ENCODE measurements at regions not wholly inside any gene's neighbourhood (a gene's known extent, or its start where the extent isn't known, plus 50 kb on each side); places are given as distances from the start of the nearest gene placed in this dataset.

DNA sequence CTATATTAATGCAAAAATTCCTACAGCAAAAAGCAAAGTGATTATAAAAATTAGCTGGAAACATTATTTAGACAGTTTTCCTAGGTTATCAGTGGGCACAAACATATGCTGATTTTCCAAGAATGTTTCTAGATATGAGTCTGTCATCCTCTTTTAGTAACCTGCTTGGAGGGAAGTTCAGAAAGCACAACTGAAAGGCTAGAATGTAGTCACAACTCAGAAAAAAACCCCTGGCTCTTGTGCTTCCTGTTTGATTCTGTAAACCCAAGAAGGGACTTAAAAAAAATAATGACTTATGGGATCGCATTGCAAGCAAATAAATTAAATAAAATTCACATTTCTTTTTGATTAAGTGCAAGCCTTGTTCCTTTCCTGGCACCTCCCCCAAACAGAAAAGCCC, 708.4 kb upstream of the EPHA7 start:
- ATAC-seq (no peak), DNase-seq (ENCODE audit: low read depth, low spot score) (no peak)
- Histone ChIP-seq H3K9me3 (ENCODE audit: control insufficient read depth in 1 of 2, insufficient read depth in 1 of 2, low read depth in 1 of 2, low read length in 2 of 2) (peaks cover 0 to 3% of the 10 kb centered on the region in 2 experiments; a peak in 1 of 4 replicates), H3K9me2 (ENCODE audit: insufficient read depth) (no peaks in the 10 kb centered on the region), H3K4me2 (ENCODE audit: low read length) (no peak overlapping the region), H3K9ac (ENCODE audit: low read length) (no peak overlapping the region), H3K36me3 (ENCODE audit: control insufficient read depth in 1 of 2, insufficient read depth in 2 of 2, low read length in 2 of 2) (no peaks in the 10 kb centered on the region), H3K27ac (ENCODE audit: low read depth, low read length) (no peak overlapping the region), H3K4me3 (replicated peaks in 1 of 2; ENCODE audit: low read depth in 1 of 2, low read length in 2 of 2) (no peak overlapping the region), H3K4me1 (ENCODE audit: control insufficient read depth in 1 of 2, insufficient read depth in 2 of 2, low read length in 2 of 2) (no peaks in the 10 kb centered on the region), H2AFZ (ENCODE audit: low read depth, low read length, poor library complexity, severe bottlenecking) (no peak overlapping the region), H3K79me2 (ENCODE audit: insufficient read depth, low read length) (no peaks in the 10 kb centered on the region), H4K20me1 (ENCODE audit: insufficient read depth) (no peaks in the 10 kb centered on the region), H3K27me3 (ENCODE audit: insufficient read depth, low read length) (no peaks in the 10 kb centered on the region)
- intact Hi-C loops (cut with micrococcal nuclease) = no loop called here
- RAD21 ChIA-PET (ENCODE audit: low non-redundant PET in 1 of 2, low total read pairs in 2 of 2, uncharacterized antibody in 2 of 2, unreplicated experiment in 2 of 2) = no interaction called here
- no TSS peak for BruUV-seq (replicated peaks)
- TF ChIP-seq POLR2A (IDR thresholded peaks at IDR 0.05; ENCODE audit: borderline replicate concordance, extremely low read depth, insufficient read depth, insufficient read length) (no peak), FOSL1 (IDR thresholded peaks at IDR 0.05; ENCODE audit: low read depth) (no peak), CEBPB (IDR thresholded peaks at IDR 0.05; ENCODE audit: low read depth) (no peak), JUND (IDR thresholded peaks at IDR 0.05) (no peak), POLR2AphosphoS5 (IDR thresholded peaks at IDR 0.05; ENCODE audit: low read depth, low read length) (no peak), EGR1 (IDR thresholded peaks at IDR 0.05; ENCODE audit: low read depth) (no peak), SIN3A (IDR thresholded peaks at IDR 0.05; ENCODE audit: low read depth) (no peak), ZNF274 (IDR thresholded peaks at IDR 0.05; ENCODE audit: low read depth, low read length) (no peak), YY1 (IDR thresholded peaks at IDR 0.05; ENCODE audit: extremely low read depth, insufficient replicate concordance, low read depth, low read length) (no peak), REST (IDR thresholded peaks at IDR 0.05; ENCODE audit: low read depth) (no peak), EZH2 (IDR thresholded peaks at IDR 0.05) (no peak), SP1 (IDR thresholded peaks at IDR 0.05; ENCODE audit: low read depth) (no peak), TCF7L2 (IDR thresholded peaks at IDR 0.05; ENCODE audit: borderline replicate concordance, extremely low read depth, insufficient read depth, insufficient read length) (no peak), ELF1 (IDR thresholded peaks at IDR 0.05; ENCODE audit: borderline replicate concordance, low read depth) (no peak)
- TF ChIP-seq, protein P1, sequence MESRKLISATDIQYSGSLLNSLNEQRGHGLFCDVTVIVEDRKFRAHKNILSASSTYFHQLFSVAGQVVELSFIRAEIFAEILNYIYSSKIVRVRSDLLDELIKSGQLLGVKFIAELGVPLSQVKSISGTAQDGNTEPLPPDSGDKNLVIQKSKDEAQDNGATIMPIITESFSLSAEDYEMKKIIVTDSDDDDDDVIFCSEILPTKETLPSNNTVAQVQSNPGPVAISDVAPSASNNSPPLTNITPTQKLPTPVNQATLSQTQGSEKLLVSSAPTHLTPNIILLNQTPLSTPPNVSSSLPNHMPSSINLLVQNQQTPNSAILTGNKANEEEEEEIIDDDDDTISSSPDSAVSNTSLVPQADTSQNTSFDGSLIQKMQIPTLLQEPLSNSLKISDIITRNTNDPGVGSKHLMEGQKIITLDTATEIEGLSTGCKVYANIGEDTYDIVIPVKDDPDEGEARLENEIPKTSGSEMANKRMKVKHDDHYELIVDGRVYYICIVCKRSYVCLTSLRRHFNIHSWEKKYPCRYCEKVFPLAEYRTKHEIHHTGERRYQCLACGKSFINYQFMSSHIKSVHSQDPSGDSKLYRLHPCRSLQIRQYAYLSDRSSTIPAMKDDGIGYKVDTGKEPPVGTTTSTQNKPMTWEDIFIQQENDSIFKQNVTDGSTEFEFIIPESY (IDR thresholded peaks at IDR 0.05; ENCODE audit: extremely low read depth, insufficient replicate concordance, low read length) = no peak
- TF ChIP-seq, protein P2, sequence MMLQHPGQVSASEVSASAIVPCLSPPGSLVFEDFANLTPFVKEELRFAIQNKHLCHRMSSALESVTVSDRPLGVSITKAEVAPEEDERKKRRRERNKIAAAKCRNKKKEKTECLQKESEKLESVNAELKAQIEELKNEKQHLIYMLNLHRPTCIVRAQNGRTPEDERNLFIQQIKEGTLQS (IDR thresholded peaks at IDR 0.05) = no peak
- TF ChIP-seq, protein P3, sequence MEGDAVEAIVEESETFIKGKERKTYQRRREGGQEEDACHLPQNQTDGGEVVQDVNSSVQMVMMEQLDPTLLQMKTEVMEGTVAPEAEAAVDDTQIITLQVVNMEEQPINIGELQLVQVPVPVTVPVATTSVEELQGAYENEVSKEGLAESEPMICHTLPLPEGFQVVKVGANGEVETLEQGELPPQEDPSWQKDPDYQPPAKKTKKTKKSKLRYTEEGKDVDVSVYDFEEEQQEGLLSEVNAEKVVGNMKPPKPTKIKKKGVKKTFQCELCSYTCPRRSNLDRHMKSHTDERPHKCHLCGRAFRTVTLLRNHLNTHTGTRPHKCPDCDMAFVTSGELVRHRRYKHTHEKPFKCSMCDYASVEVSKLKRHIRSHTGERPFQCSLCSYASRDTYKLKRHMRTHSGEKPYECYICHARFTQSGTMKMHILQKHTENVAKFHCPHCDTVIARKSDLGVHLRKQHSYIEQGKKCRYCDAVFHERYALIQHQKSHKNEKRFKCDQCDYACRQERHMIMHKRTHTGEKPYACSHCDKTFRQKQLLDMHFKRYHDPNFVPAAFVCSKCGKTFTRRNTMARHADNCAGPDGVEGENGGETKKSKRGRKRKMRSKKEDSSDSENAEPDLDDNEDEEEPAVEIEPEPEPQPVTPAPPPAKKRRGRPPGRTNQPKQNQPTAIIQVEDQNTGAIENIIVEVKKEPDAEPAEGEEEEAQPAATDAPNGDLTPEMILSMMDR (IDR thresholded peaks at IDR 0.05 in 2 of 3, conservative IDR thresholded peaks at IDR 0.05 in 1 of 3; ENCODE audit: borderline replicate concordance in 1 of 3, insufficient read depth in 1 of 3, low read depth in 2 of 3, low read length in 2 of 3) = no peak
- POLR2A ChIA-PET = no interaction called here
- CTCF ChIA-PET = no interaction called here

Measured in HCT116 (cell line).